ENCODE measurements at regions not wholly inside any gene's neighbourhood (a gene's known extent, or its start where the extent isn't known, plus 50 kb on each side); places are given as distances from the start of the nearest gene placed in this dataset.

- Histone ChIP-seq H3K27ac (replicated peaks) (no peak overlapping the region), H3K4me3 (replicated peaks; ENCODE audit: insufficient read depth, low read length) (no peak overlapping the region), H3K27me3 (ENCODE audit: insufficient read depth, poor library complexity, severe bottlenecking) (no peaks in the 10 kb centered on the region)
- TF ChIP-seq SPI1 (IDR thresholded peaks at IDR 0.05; ENCODE audit: borderline replicate concordance, low read depth) (no peak), GABPA (IDR thresholded peaks at IDR 0.05; ENCODE audit: low read depth) (no peak), POLR2AphosphoS5 (IDR thresholded peaks at IDR 0.05; ENCODE audit: low read depth) (no peak)
- TF ChIP-seq, protein P1, sequence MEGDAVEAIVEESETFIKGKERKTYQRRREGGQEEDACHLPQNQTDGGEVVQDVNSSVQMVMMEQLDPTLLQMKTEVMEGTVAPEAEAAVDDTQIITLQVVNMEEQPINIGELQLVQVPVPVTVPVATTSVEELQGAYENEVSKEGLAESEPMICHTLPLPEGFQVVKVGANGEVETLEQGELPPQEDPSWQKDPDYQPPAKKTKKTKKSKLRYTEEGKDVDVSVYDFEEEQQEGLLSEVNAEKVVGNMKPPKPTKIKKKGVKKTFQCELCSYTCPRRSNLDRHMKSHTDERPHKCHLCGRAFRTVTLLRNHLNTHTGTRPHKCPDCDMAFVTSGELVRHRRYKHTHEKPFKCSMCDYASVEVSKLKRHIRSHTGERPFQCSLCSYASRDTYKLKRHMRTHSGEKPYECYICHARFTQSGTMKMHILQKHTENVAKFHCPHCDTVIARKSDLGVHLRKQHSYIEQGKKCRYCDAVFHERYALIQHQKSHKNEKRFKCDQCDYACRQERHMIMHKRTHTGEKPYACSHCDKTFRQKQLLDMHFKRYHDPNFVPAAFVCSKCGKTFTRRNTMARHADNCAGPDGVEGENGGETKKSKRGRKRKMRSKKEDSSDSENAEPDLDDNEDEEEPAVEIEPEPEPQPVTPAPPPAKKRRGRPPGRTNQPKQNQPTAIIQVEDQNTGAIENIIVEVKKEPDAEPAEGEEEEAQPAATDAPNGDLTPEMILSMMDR (IDR thresholded peaks at IDR 0.05; ENCODE audit: insufficient read depth, low read length) = no peak
- TF ChIP-seq, protein P2, sequence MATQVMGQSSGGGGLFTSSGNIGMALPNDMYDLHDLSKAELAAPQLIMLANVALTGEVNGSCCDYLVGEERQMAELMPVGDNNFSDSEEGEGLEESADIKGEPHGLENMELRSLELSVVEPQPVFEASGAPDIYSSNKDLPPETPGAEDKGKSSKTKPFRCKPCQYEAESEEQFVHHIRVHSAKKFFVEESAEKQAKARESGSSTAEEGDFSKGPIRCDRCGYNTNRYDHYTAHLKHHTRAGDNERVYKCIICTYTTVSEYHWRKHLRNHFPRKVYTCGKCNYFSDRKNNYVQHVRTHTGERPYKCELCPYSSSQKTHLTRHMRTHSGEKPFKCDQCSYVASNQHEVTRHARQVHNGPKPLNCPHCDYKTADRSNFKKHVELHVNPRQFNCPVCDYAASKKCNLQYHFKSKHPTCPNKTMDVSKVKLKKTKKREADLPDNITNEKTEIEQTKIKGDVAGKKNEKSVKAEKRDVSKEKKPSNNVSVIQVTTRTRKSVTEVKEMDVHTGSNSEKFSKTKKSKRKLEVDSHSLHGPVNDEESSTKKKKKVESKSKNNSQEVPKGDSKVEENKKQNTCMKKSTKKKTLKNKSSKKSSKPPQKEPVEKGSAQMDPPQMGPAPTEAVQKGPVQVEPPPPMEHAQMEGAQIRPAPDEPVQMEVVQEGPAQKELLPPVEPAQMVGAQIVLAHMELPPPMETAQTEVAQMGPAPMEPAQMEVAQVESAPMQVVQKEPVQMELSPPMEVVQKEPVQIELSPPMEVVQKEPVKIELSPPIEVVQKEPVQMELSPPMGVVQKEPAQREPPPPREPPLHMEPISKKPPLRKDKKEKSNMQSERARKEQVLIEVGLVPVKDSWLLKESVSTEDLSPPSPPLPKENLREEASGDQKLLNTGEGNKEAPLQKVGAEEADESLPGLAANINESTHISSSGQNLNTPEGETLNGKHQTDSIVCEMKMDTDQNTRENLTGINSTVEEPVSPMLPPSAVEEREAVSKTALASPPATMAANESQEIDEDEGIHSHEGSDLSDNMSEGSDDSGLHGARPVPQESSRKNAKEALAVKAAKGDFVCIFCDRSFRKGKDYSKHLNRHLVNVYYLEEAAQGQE (IDR thresholded peaks at IDR 0.05; ENCODE audit: insufficient replicate concordance, low read depth) = no peak
- no peak for DNase-seq (ENCODE audit: low read depth in 1 of 2, low spot score in 1 of 2)
These were observed 280.4 kb downstream of the HLX start for GRCh38 chr1:221159608-221160007.

GRCh38 chr1:221161571-221162041 lies 282.4 kb downstream of the HLX start:
- no peak overlapping the region for H3K27ac ChIP-seq (replicated peaks)
- H3K27me3 ChIP-seq (ENCODE audit: insufficient read depth, poor library complexity, severe bottlenecking) = no peaks in the 10 kb centered on the region
- DNase-seq (ENCODE audit: low read depth in 1 of 2, low spot score in 1 of 2) = no peak

GRCh38 chr1:221162352-221162751 lies 283.1 kb downstream of the HLX start:
- H3K27ac ChIP-seq (replicated peaks) = no peak overlapping the region
- no peaks in the 10 kb centered on the region for H3K27me3 ChIP-seq (ENCODE audit: insufficient read depth, poor library complexity, severe bottlenecking)
- H3K4me3 ChIP-seq (replicated peaks; ENCODE audit: insufficient read depth, low read length) = no peak overlapping the region
- no peak for DNase-seq (ENCODE audit: low read depth in 1 of 2, low spot score in 1 of 2)
- no peak for TF ChIP-seq GABPA (IDR thresholded peaks at IDR 0.05; ENCODE audit: low read depth)
- TF ChIP-seq, protein P1 (IDR thresholded peaks at IDR 0.05; ENCODE audit: insufficient read depth, low read length) = no peak
- TF ChIP-seq POLR2AphosphoS5 (IDR thresholded peaks at IDR 0.05; ENCODE audit: low read depth) = no peak
- TF ChIP-seq, protein P2 (IDR thresholded peaks at IDR 0.05; ENCODE audit: insufficient replicate concordance, low read depth) = no peak
- TF ChIP-seq SPI1 (IDR thresholded peaks at IDR 0.05; ENCODE audit: borderline replicate concordance, low read depth) = no peak

More at GRCh38 chr1:221161571-221162041, 282.4 kb downstream of the HLX start:
- TF ChIP-seq POLR2AphosphoS5 (IDR thresholded peaks at IDR 0.05; ENCODE audit: low read depth) (no peak), GABPA (IDR thresholded peaks at IDR 0.05; ENCODE audit: low read depth) (no peak), SPI1 (IDR thresholded peaks at IDR 0.05; ENCODE audit: borderline replicate concordance, low read depth) (no peak)
- TF ChIP-seq, protein P1 (IDR thresholded peaks at IDR 0.05; ENCODE audit: insufficient read depth, low read length) = no peak
- no peak overlapping the region for H3K4me3 ChIP-seq (replicated peaks; ENCODE audit: insufficient read depth, low read length)

DNA sequence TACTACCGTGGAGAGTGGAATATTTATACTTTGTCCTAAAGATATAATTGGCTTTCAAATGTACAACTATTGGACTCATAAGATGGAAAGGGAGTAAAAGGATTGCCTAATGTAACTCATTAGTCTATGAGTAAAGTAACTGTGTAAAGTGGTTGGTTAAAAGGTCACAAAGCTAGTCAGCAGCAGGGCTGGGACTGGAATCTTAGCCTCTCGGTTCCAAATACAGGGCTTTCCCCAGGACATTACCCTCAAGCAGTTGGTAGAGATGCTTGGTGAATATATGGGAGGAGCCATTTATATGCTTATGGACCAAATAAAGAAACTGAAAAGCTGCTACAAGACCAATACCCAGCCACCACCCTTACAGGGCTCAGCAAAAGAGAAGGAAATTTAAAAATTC lies 283.7 kb downstream of the HLX start:
- no peak for DNase-seq (ENCODE audit: low read depth in 1 of 2, low spot score in 1 of 2)
- H3K27me3 ChIP-seq (ENCODE audit: insufficient read depth, poor library complexity, severe bottlenecking) = no peaks in the 10 kb centered on the region
- no peak for TF ChIP-seq POLR2AphosphoS5 (IDR thresholded peaks at IDR 0.05; ENCODE audit: low read depth)
- TF ChIP-seq SPI1 (IDR thresholded peaks at IDR 0.05; ENCODE audit: borderline replicate concordance, low read depth) = no peak
- TF ChIP-seq, protein P1 (IDR thresholded peaks at IDR 0.05; ENCODE audit: insufficient read depth, low read length) = no peak
- no peak for TF ChIP-seq GABPA (IDR thresholded peaks at IDR 0.05; ENCODE audit: low read depth)
- TF ChIP-seq, protein P2 (IDR thresholded peaks at IDR 0.05; ENCODE audit: insufficient replicate concordance, low read depth) = no peak
- H3K4me3 ChIP-seq (replicated peaks; ENCODE audit: insufficient read depth, low read length) = no peak overlapping the region
- H3K27ac ChIP-seq (replicated peaks) = no peak overlapping the region
